Gastrocnemius medialis (tissue), 4 donors: ENCODE measurements at regions not wholly inside any gene's neighbourhood (a gene's known extent, or its start where the extent isn't known, plus 50 kb on each side); places are given as distances from the start of the nearest gene placed in this dataset.

Source experiments
- POLR2A ChIP-seq, 2 donors: fragments of 450-650 bp; IDR thresholded peaks; one replicate each; pipeline ENCODE4 v1.6.1; 2017; ENCODE audit warnings: antibody characterized with exemption in 2 of 2, mild to moderate bottlenecking in 2 of 2, moderate library complexity in 2 of 2
- TF ChIP-seq, protein P1 (sequence below), 5 experiments: fragments of 450-650 bp in 3 of 5; fragments of 200-600 bp in 2 of 5; sonication (generic) in 2 of 5; IDR thresholded peaks in 4 of 5; conservative IDR thresholded peaks in 1 of 5; 1 replicate in 4 of 5; 2 replicates in 1 of 5; pipeline ENCODE4 v1.5.1; 2016 to 2019; ENCODE audit warnings: antibody characterized with exemption in 5 of 5, mild to moderate bottlenecking in 3 of 5, moderate library complexity in 3 of 5

DNA sequence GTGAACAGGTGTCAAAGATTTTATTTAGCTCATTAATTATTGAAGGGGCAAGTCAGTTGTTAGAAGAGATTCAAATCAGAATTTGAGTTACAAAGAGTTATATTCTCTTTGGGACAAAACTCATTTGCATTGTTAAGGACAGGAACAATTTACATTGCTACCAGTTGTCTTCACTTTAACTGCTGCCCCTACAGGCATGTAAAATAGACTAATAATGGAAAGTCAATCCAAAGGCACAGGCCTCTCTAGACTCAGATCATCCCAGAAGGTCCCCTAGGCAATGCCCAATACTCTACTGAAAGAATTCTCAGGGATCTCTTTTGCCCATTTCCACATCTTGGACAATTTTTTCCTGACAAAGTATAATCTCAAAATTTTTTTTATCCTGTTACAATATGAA, 95.7 kb downstream of the SCP2D1 start:
- TF ChIP-seq, protein P1, sequence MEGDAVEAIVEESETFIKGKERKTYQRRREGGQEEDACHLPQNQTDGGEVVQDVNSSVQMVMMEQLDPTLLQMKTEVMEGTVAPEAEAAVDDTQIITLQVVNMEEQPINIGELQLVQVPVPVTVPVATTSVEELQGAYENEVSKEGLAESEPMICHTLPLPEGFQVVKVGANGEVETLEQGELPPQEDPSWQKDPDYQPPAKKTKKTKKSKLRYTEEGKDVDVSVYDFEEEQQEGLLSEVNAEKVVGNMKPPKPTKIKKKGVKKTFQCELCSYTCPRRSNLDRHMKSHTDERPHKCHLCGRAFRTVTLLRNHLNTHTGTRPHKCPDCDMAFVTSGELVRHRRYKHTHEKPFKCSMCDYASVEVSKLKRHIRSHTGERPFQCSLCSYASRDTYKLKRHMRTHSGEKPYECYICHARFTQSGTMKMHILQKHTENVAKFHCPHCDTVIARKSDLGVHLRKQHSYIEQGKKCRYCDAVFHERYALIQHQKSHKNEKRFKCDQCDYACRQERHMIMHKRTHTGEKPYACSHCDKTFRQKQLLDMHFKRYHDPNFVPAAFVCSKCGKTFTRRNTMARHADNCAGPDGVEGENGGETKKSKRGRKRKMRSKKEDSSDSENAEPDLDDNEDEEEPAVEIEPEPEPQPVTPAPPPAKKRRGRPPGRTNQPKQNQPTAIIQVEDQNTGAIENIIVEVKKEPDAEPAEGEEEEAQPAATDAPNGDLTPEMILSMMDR (IDR thresholded peaks at IDR 0.05 in 4 of 5, conservative IDR thresholded peaks at IDR 0.05 in 1 of 5) = no peak
- no peak for TF ChIP-seq POLR2A (IDR thresholded peaks at IDR 0.05)
